Neuronal stem cell (in vitro differentiated cells): ENCODE measurements at regions not wholly inside any gene's neighbourhood (a gene's known extent, or its start where the extent isn't known, plus 50 kb on each side); places are given as distances from the start of the nearest gene placed in this dataset.

Experiments
- DNase-seq: peaks from one replicate; pipeline ENCODE4 v3.0.0-alpha.2; 2013; ENCODE audit warnings: low spot score
- H2AFZ ChIP-seq: one replicate; pipeline ENCODE4 v1.6.1; 2013; ENCODE audit warnings: mild to moderate bottlenecking, low read length, inconsistent platforms
- H2AK5ac ChIP-seq: 2 replicates; pipeline ENCODE4 v1.6.1; 2013; ENCODE audit warnings: low read depth, mild to moderate bottlenecking, inconsistent platforms, low read length, moderate library complexity, mixed read lengths
- H2BK120ac ChIP-seq: 2 replicates; pipeline ENCODE4 v1.6.1; 2013; ENCODE audit warnings: low read depth, mild to moderate bottlenecking, inconsistent platforms, low read length, moderate library complexity, mixed read lengths
- H2BK12ac ChIP-seq: one replicate; pipeline ENCODE4 v1.6.1; 2013; ENCODE audit warnings: low read length, inconsistent platforms
- H2BK15ac ChIP-seq: 2 replicates; pipeline ENCODE4 v1.6.1; 2013; ENCODE audit warnings: mild to moderate bottlenecking, low read length, inconsistent platforms, mixed read lengths
- H2BK5ac ChIP-seq: one replicate; pipeline ENCODE4 v1.6.1; 2013; ENCODE audit warnings: inconsistent platforms, mild to moderate bottlenecking, low read length, moderate library complexity
- H3K14ac ChIP-seq: one replicate; pipeline ENCODE4 v1.6.1; 2013; ENCODE audit warnings: low read length, inconsistent platforms
- H3K18ac ChIP-seq: 2 replicates; pipeline ENCODE4 v1.6.1; 2013; ENCODE audit warnings: low read length, inconsistent platforms
- H3K23ac ChIP-seq: 2 replicates; pipeline ENCODE4 v1.6.1; 2013; ENCODE audit warnings: low read depth, mild to moderate bottlenecking, mixed read lengths, low read length, inconsistent platforms; ENCODE audit not compliant: poor library complexity
- H3K27ac ChIP-seq: replicated peaks from 3 replicates; pipeline ENCODE4 v1.5.1; 2013; ENCODE audit warnings: low read length, inconsistent platforms
- H3K27me3 ChIP-seq, 3 experiments: 2 replicates each; pipeline ENCODE4 v1.6.1; 2013; ENCODE audit warnings: low read length in 3 of 3, mild to moderate bottlenecking in 2 of 3, inconsistent platforms in 1 of 3, low read depth in 1 of 3, mixed read lengths in 1 of 3, moderate library complexity in 1 of 3; ENCODE audit not compliant: control insufficient read depth in 3 of 3, insufficient read depth in 3 of 3
- H3K36me3 ChIP-seq, 2 donors: replicated peaks in 1 of 2; 2 replicates each; pipeline ENCODE4 v1.6.1; 2013; ENCODE audit warnings: low read length in 2 of 2; ENCODE audit not compliant: control insufficient read depth in 2 of 2, insufficient read depth in 2 of 2
- H3K4ac ChIP-seq: 2 replicates; pipeline ENCODE4 v1.6.1; 2013; ENCODE audit warnings: inconsistent platforms, mild to moderate bottlenecking, low read length, moderate library complexity
- H3K4me1 ChIP-seq, 2 donors: 1 replicate in 1 of 2; 2 replicates in 1 of 2; pipeline ENCODE4 v1.6.1; 2013; ENCODE audit warnings: low read length in 2 of 2, low read depth in 1 of 2; ENCODE audit not compliant: control insufficient read depth in 2 of 2, insufficient read depth in 1 of 2
- H3K4me2 ChIP-seq: one replicate; pipeline ENCODE4 v1.6.1; 2013; ENCODE audit warnings: mild to moderate bottlenecking, low read length, inconsistent platforms; ENCODE audit not compliant: insufficient read depth, poor library complexity, severe bottlenecking
- H3K4me3 ChIP-seq, 2 donors: 2 replicates each; pipeline ENCODE4 v1.5.1; 2013; ENCODE audit warnings: low read length in 2 of 2, mild to moderate bottlenecking in 2 of 2, inconsistent platforms in 1 of 2, moderate library complexity in 1 of 2
- H3K79me1 ChIP-seq: one replicate; pipeline ENCODE4 v1.6.1; 2013; ENCODE audit warnings: low read depth, mild to moderate bottlenecking, inconsistent platforms, low read length, moderate library complexity
- H3K9ac ChIP-seq: one replicate; pipeline ENCODE4 v1.6.1; 2013; ENCODE audit warnings: mild to moderate bottlenecking, low read depth, low read length, inconsistent platforms; ENCODE audit not compliant: poor library complexity
- H3K9me3 ChIP-seq, 2 donors: replicated peaks in 1 of 2; 2 replicates each; pipeline versions ENCODE3 to v1.6.1; 2013; ENCODE audit warnings: low read length in 2 of 2, mild to moderate bottlenecking in 2 of 2, inconsistent platforms in 1 of 2, low read depth in 1 of 2, mixed read lengths in 1 of 2, moderate library complexity in 1 of 2; ENCODE audit not compliant: control insufficient read depth in 2 of 2, insufficient read depth in 1 of 2
- H4K8ac ChIP-seq: one replicate; pipeline ENCODE4 v1.6.1; 2013; ENCODE audit warnings: low read depth, mild to moderate bottlenecking, inconsistent platforms, low read length, moderate library complexity
- H4K91ac ChIP-seq: one replicate; pipeline ENCODE4 v1.6.1; 2013; ENCODE audit warnings: low read length, low read depth, mild to moderate bottlenecking, inconsistent platforms; ENCODE audit not compliant: poor library complexity
- WGBS, 2 donors: extraction: QIAGEN DNeasy Blood & Tissue Kit; methylation state at CpG; one replicate each; pipeline ENCODE4 v1.1.7; 2013; ENCODE audit warnings: missing lambda C conversion rate in 2 of 2, mixed read lengths in 1 of 2; ENCODE audit not compliant: insufficient read length in 2 of 2, insufficient replicate concordance in 1 of 2; ENCODE audit errors: extremely low coverage in 2 of 2; 5-methylcytosine and 5-hydroxymethylcytosine counted together

- no peak overlapping the region for H3K4me3 ChIP-seq
- no peak overlapping the region for H4K8ac ChIP-seq
- H3K36me3 ChIP-seq = no peaks in the 10 kb centered on the region
- H3K23ac ChIP-seq = no peak overlapping the region
- no peak overlapping the region for H2BK120ac ChIP-seq
- no peak overlapping the region for H3K18ac ChIP-seq
- H2AK5ac ChIP-seq = peak overlapping the region; percentile 29
- no peak overlapping the region for H2BK15ac ChIP-seq
- no peak overlapping the region for H4K91ac ChIP-seq
- no peak overlapping the region for H3K14ac ChIP-seq
- H3K9ac ChIP-seq = no peak overlapping the region
- peaks cover 0 to 7% (median 0%) of the 10 kb centered on the region in 3 experiments for H3K27me3 ChIP-seq
- peaks cover 10 to 26% of the 10 kb centered on the region in 2 donors for H3K4me1 ChIP-seq
- no peak overlapping the region for H2BK12ac ChIP-seq
- no peak overlapping the region for H3K4ac ChIP-seq
- H2AFZ ChIP-seq = no peak overlapping the region
- H3K9me3 ChIP-seq = peaks cover 2 to 4% of the 10 kb centered on the region in 2 donors
- no peak overlapping the region for H2BK5ac ChIP-seq
- no CpG with 5 or more reads among the region's 6 CpGs for WGBS, 2 donors
- no peak overlapping the region for H3K27ac ChIP-seq
- H3K79me1 ChIP-seq = no peaks in the 10 kb centered on the region
- no peak overlapping the region for H3K4me2 ChIP-seq
- no peak for DNase-seq
Measured at GRCh38 chr11:119586181-119586580, 142.8 kb downstream of the NECTIN1 start.

DNA sequence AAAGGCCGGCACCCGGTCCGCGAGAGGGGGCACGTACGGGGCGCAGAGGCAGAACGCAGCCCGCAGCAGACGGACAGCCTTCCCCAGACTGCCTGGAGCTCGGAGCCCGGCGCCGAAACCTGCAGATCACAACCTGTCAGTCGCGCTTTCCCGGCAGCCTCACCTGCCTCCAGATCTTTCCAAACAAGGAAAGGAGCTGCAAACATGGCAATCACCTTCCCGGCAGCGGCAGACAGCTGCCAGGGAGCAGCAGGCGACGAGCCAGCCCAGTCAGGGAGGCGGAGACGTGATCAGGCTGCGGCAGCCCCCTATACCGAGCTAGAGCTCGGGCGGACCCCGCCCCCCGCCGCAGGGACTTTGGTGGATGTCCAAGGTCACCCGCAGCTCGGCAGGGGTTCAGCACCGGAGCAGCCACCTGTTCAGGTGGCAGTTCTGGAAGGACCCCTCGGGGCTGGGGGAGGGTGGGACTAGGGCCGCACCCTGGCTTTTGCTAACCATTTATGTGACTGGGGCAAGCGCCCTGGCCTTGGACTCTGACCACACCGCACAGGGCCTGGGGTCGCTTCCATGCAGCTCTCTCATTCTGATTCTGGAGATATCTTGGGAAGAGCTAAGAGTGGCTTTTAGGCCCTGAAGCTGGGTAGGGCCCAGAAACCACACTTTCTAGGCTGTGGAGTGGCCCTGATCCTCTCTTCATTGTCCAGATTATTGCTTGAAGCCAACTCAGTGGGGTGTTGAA, 143.8 kb downstream of the NECTIN1 start:
- H3K23ac ChIP-seq = peak overlapping the region; percentile 38
- H3K4me1 ChIP-seq = peaks cover 8 to 19% of the 10 kb centered on the region in 2 donors
- peaks cover 0 to 7% (median 0%) of the 10 kb centered on the region in 3 experiments for H3K27me3 ChIP-seq
- peak overlapping the region; percentile 89 for H3K18ac ChIP-seq
- no peak overlapping the region for H3K27ac ChIP-seq
- peak overlapping the region; percentile 88 for H3K9ac ChIP-seq
- no CpG with 5 or more reads among the region's 38 CpGs for WGBS, 2 donors
- H4K91ac ChIP-seq = no peak overlapping the region
- peak overlapping the region; percentile 85 for H2BK5ac ChIP-seq
- H4K8ac ChIP-seq = no peak overlapping the region
- H3K79me1 ChIP-seq = no peaks in the 10 kb centered on the region
- H3K4me3 ChIP-seq = peak overlapping the region; percentile 80 to 95
- peak overlapping the region; percentile 91 for H2BK15ac ChIP-seq
- peak overlapping the region; percentile 88 for H2BK12ac ChIP-seq
- peak overlapping the region; percentile 92 for H2AFZ ChIP-seq
- H3K14ac ChIP-seq = no peak overlapping the region
- peak; percentile 9 for DNase-seq
- peaks cover 6 to 13% of the 10 kb centered on the region in 2 donors for H3K9me3 ChIP-seq
- peak overlapping the region; percentile 98 for H2AK5ac ChIP-seq
- peak overlapping the region; percentile 94 for H3K4me2 ChIP-seq
- H2BK120ac ChIP-seq = peak overlapping the region; percentile 97
- no peaks in the 10 kb centered on the region for H3K36me3 ChIP-seq
- no peak overlapping the region for H3K4ac ChIP-seq

- Histone ChIP-seq H2AFZ (peak overlapping the region; percentile 92), H3K36me3 (no peaks in the 10 kb centered on the region), H4K91ac (no peak overlapping the region), H3K18ac (peak overlapping the region; percentile 92), H3K9ac (peak overlapping the region; percentile 88), H3K4ac (no peak overlapping the region), H3K79me1 (no peaks in the 10 kb centered on the region), H2BK12ac (peak overlapping the region; percentile 92), H3K4me1 (peaks cover 6 to 13% of the 10 kb centered on the region in 2 donors), H2BK120ac (peak overlapping the region; percentile 97), H3K4me2 (peak overlapping the region; percentile 94), H3K23ac (peak overlapping the region; percentile 38), H2BK15ac (peak overlapping the region; percentile 91), H3K9me3 (peaks cover 8 to 15% of the 10 kb centered on the region in 2 donors), H3K4me3 (peak overlapping the region; percentile 80 to 95), H2AK5ac (peak overlapping the region; percentile 98), H4K8ac (no peak overlapping the region), H2BK5ac (peak overlapping the region; percentile 85), H3K27ac (peak overlapping the region; percentile 92), H3K14ac (no peak overlapping the region), H3K27me3 (peaks cover 0 to 7% (median 0%) of the 10 kb centered on the region in 3 experiments)
- WGBS, 2 donors = no CpG with 5 or more reads among the region's 56 CpGs
- DNase-seq = peak; percentile 90
Measured at GRCh38 chr11:119584193-119585042, 144.6 kb downstream of the NECTIN1 start.

GRCh38 chr11:119583585-119583984, 145.4 kb downstream of the NECTIN1 start:
- Histone ChIP-seq H4K8ac (peak overlapping the region; percentile 1), H3K79me1 (no peaks in the 10 kb centered on the region), H2AFZ (peak overlapping the region; percentile 92), H2BK12ac (no peak overlapping the region), H3K14ac (no peak overlapping the region), H3K23ac (no peak overlapping the region), H3K4ac (no peak overlapping the region), H2BK15ac (no peak overlapping the region), H3K9me3 (peaks cover 8 to 15% of the 10 kb centered on the region in 2 donors), H3K4me3 (no peak overlapping the region), H2BK120ac (peak overlapping the region; percentile 1), H3K4me1 (peaks cover 6 to 13% of the 10 kb centered on the region in 2 donors), H3K18ac (peak overlapping the region; percentile 8), H3K27ac (peak overlapping the region; percentile 92), H3K36me3 (no peaks in the 10 kb centered on the region), H2AK5ac (no peak overlapping the region), H3K9ac (no peak overlapping the region), H2BK5ac (peak overlapping the region; percentile 7), H3K4me2 (peak overlapping the region; percentile 94), H4K91ac (peak overlapping the region; percentile 19), H3K27me3 (peaks cover 0 to 7% (median 0%) of the 10 kb centered on the region in 3 experiments)
- no peak for DNase-seq
- WGBS, 2 donors = no CpG with 5 or more reads among the region's 6 CpGs
